MM.1S (cell line): ENCODE measurements at regions not wholly inside any gene's neighbourhood (a gene's known extent, or its start where the extent isn't known, plus 50 kb on each side); places are given as distances from the start of the nearest gene placed in this dataset.

Experiments used
- DNase-seq: peaks from one replicate; pipeline ENCODE4 v3.0.0-alpha.2; 2015
- H2AFZ ChIP-seq: fragments of 300-600 bp; sonication (generic); 2 replicates; pipeline ENCODE4 v1.6.0; 2016; ENCODE audit warnings: antibody characterized with exemption, low read length
- H3F3A ChIP-seq: fragments of 300-600 bp; sonication (generic); 2 replicates; pipeline ENCODE4 v1.6.1; 2016; ENCODE audit warnings: mild to moderate bottlenecking, antibody characterized with exemption, low read length, moderate library complexity, mixed read lengths; ENCODE audit not compliant: insufficient read depth
- H3K27ac ChIP-seq: fragments of 300-600 bp; sonication (generic); 2 replicates; pipeline ENCODE4 v1.5.1; 2016; ENCODE audit warnings: mild to moderate bottlenecking, low read length
- H3K27me3 ChIP-seq: fragments of 300-600 bp; sonication (generic); replicated peaks from 2 replicates; pipeline ENCODE4 v1.6.0; 2016; ENCODE audit warnings: low read length; ENCODE audit not compliant: insufficient read depth
- H3K36me3 ChIP-seq: fragments of 300-600 bp; sonication (generic); replicated peaks from 2 replicates; pipeline ENCODE4 v1.6.1; 2016; ENCODE audit warnings: mild to moderate bottlenecking, low read length, mixed read lengths; ENCODE audit not compliant: insufficient read depth
- H3K4me1 ChIP-seq: fragments of 300-600 bp; sonication (generic); 2 replicates; pipeline ENCODE4 v1.6.1; 2016; ENCODE audit warnings: low read length, mixed read lengths
- H3K4me2 ChIP-seq: fragments of 300-600 bp; sonication (generic); 2 replicates; pipeline ENCODE4 v1.6.0; 2016; ENCODE audit warnings: low read depth, low read length
- H3K4me3 ChIP-seq: fragments of 300-600 bp; sonication (generic); 2 replicates; pipeline ENCODE4 v1.5.1; 2016; ENCODE audit warnings: low read length, mixed read lengths
- H3K79me2 ChIP-seq: fragments of 300-600 bp; sonication (generic); 2 replicates; pipeline ENCODE4 v1.6.1; 2016; ENCODE audit warnings: mixed run types, low read length, mixed read lengths
- H3K9ac ChIP-seq: fragments of 300-600 bp; sonication (generic); 2 replicates; pipeline ENCODE4 v1.6.1; 2016; ENCODE audit warnings: low read length, mixed read lengths
- H3K9me2 ChIP-seq: fragments of 300-600 bp; sonication (generic); replicated peaks from 2 replicates; pipeline ENCODE4 v1.6.1; 2016; ENCODE audit warnings: mild to moderate bottlenecking, low read length, mixed read lengths; ENCODE audit not compliant: insufficient read depth
- H3K9me3 ChIP-seq: fragments of 300-600 bp; sonication (generic); replicated peaks from 2 replicates; pipeline ENCODE4 v1.6.1; 2016; ENCODE audit warnings: mild to moderate bottlenecking, low read length, mixed read lengths; ENCODE audit not compliant: insufficient read depth
- H4K20me1 ChIP-seq: fragments of 300-600 bp; sonication (generic); 2 replicates; pipeline ENCODE4 v1.6.1; 2016; ENCODE audit warnings: mild to moderate bottlenecking, low read length, moderate library complexity, mixed read lengths; ENCODE audit not compliant: insufficient read depth
- CTCF ChIP-seq: fragments of 300-600 bp; sonication (generic); IDR thresholded peaks from 2 replicates; pipeline ENCODE4 v1.5.1; 2016; ENCODE audit warnings: antibody characterized with exemption, low read length, mixed read lengths
- EZH2 ChIP-seq: fragments of 300-600 bp; sonication (generic); optimal IDR thresholded peaks from 2 replicates; pipeline ENCODE3; 2017; ENCODE audit warnings: low read depth, mild to moderate bottlenecking, antibody characterized with exemption, low read length, mixed read lengths
- EZH2phosphoT487 ChIP-seq: fragments of 300-600 bp; sonication (generic); IDR thresholded peaks from 2 replicates; pipeline ENCODE4 v1.6.1; 2018; ENCODE audit warnings: antibody characterized with exemption, low read length

- H3K27me3 ChIP-seq, result no peaks in the 10 kb centered on the region
- H3K4me2 ChIP-seq, result no peak overlapping the region
- H3K9ac ChIP-seq, result no peak overlapping the region
- H3F3A ChIP-seq, result no peaks in the 10 kb centered on the region
- no peak overlapping the region for H3K4me3 ChIP-seq
- H3K9me2 ChIP-seq, result no peaks in the 10 kb centered on the region
- no peaks in the 10 kb centered on the region for H3K9me3 ChIP-seq
- H3K27ac ChIP-seq, result no peak overlapping the region
- TF ChIP-seq EZH2 (no peak), EZH2phosphoT487 (no peak), CTCF (no peak)
- no peaks in the 10 kb centered on the region for H3K36me3 ChIP-seq
- no peak overlapping the region for H2AFZ ChIP-seq
- no peak for DNase-seq
- no peaks in the 10 kb centered on the region for H4K20me1 ChIP-seq
- H3K79me2 ChIP-seq, result no peaks in the 10 kb centered on the region
- H3K4me1 ChIP-seq, result no peaks in the 10 kb centered on the region
Observed at GRCh38 chr2:196407675-196408264, 231.7 kb upstream of the CCDC150 start.

- TF ChIP-seq EZH2, result no peak
- TF ChIP-seq CTCF, result no peak
- no peak for TF ChIP-seq EZH2phosphoT487
- no peak overlapping the region for H3K27ac ChIP-seq
- H3K79me2 ChIP-seq, result no peaks in the 10 kb centered on the region
- no peaks in the 10 kb centered on the region for H3K27me3 ChIP-seq
- no peaks in the 10 kb centered on the region for H3K4me1 ChIP-seq
- no peaks in the 10 kb centered on the region for H3K9me2 ChIP-seq
- H3K4me3 ChIP-seq, result no peak overlapping the region
- no peaks in the 10 kb centered on the region for H4K20me1 ChIP-seq
- no peaks in the 10 kb centered on the region for H3K9me3 ChIP-seq
- no peaks in the 10 kb centered on the region for H3F3A ChIP-seq
- H2AFZ ChIP-seq, result no peak overlapping the region
- no peaks in the 10 kb centered on the region for H3K36me3 ChIP-seq
- no peak overlapping the region for H3K9ac ChIP-seq
- DNase-seq, result no peak
- no peak overlapping the region for H3K4me2 ChIP-seq
Observed at GRCh38 chr2:196409376-196409775, 230.1 kb upstream of the CCDC150 start.

- Histone ChIP-seq H3K9me3 (no peaks in the 10 kb centered on the region), H3K27me3 (no peaks in the 10 kb centered on the region), H3K4me2 (no peak overlapping the region), H3F3A (no peaks in the 10 kb centered on the region), H3K36me3 (no peaks in the 10 kb centered on the region), H3K9ac (no peak overlapping the region), H3K79me2 (no peaks in the 10 kb centered on the region), H4K20me1 (no peaks in the 10 kb centered on the region), H2AFZ (no peak overlapping the region), H3K4me1 (no peaks in the 10 kb centered on the region), H3K9me2 (no peaks in the 10 kb centered on the region), H3K4me3 (no peak overlapping the region), H3K27ac (no peak overlapping the region)
- DNase-seq, result no peak
- TF ChIP-seq CTCF (no peak), EZH2 (no peak), EZH2phosphoT487 (no peak)
Observed at GRCh38 chr2:196410008-196410407, 229.5 kb upstream of the CCDC150 start.
